ENCODE measurements at regions not wholly inside any gene's neighbourhood (a gene's known extent, or its start where the extent isn't known, plus 50 kb on each side); places are given as distances from the start of the nearest gene placed in this dataset.

- TF ChIP-seq POLR2AphosphoS5 (IDR thresholded peaks at IDR 0.05; ENCODE audit: borderline replicate concordance, low read depth, low read length) (no peak), EZH2 (IDR thresholded peaks at IDR 0.05) (no peak)
Observed at GRCh38 chr16:85415196-85416090, 197.7 kb upstream of the GSE1 start.
